ENCODE measurements at regions not wholly inside any gene's neighbourhood (a gene's known extent, or its start where the extent isn't known, plus 50 kb on each side); places are given as distances from the start of the nearest gene placed in this dataset.

DNA sequence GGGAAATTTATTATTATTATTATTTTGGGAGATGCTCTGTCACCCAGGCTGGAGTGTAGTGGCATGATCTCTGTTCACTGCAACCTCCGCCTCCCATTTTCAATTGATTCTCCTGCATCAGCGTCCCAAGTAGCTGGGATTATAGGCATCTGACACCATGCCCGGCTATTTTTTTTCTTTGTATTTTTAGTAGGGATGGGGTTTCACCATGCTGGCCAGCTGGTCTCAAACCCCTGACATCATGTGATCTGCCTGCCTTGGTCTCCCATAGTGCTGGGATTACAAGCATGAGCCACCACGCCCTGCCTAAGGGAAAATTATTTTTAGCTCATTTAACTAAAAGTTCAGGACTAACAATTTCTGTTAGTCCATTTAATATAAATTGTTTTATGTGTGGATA is 109.2 kb upstream of the SESTD1 start:
- TF ChIP-seq, protein P1, sequence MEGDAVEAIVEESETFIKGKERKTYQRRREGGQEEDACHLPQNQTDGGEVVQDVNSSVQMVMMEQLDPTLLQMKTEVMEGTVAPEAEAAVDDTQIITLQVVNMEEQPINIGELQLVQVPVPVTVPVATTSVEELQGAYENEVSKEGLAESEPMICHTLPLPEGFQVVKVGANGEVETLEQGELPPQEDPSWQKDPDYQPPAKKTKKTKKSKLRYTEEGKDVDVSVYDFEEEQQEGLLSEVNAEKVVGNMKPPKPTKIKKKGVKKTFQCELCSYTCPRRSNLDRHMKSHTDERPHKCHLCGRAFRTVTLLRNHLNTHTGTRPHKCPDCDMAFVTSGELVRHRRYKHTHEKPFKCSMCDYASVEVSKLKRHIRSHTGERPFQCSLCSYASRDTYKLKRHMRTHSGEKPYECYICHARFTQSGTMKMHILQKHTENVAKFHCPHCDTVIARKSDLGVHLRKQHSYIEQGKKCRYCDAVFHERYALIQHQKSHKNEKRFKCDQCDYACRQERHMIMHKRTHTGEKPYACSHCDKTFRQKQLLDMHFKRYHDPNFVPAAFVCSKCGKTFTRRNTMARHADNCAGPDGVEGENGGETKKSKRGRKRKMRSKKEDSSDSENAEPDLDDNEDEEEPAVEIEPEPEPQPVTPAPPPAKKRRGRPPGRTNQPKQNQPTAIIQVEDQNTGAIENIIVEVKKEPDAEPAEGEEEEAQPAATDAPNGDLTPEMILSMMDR (IDR thresholded peaks at IDR 0.05) = no peak
- TF ChIP-seq POLR2A (IDR thresholded peaks at IDR 0.05) = no peak

All from esophagus squamous epithelium (tissue), 4 donors.